ENCODE measurements at regions not wholly inside any gene's neighbourhood (a gene's known extent, or its start where the extent isn't known, plus 50 kb on each side); places are given as distances from the start of the nearest gene placed in this dataset.

DNA sequence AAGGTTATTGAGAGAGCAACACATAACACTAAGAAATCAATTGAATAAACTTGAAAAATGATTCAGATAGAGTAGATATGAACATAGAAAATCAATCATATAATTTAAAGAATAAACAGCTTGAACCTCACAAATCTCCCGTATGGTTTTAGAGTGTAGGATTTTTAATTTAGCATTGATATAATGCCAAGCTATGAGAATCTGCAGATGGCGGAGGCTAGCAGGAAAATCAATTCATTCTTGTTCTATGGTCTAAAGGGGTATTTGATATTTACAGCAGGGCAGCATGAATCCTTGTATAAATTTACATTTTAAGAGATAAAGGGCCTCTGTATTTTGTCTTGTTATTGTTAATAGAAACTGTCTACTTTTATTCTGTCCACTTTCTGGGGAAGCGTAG, 797.0 kb downstream of the GALR1 start:
- no peaks in the 10 kb centered on the region for H3K36me3 ChIP-seq (ENCODE audit: control insufficient read depth, insufficient read depth, low read length)
- no peaks in the 10 kb centered on the region for H3K9me3 ChIP-seq (ENCODE audit: control insufficient read depth, low read length)
- no peak overlapping the region for H3K4me3 ChIP-seq (ENCODE audit: extremely low read depth, insufficient read depth, low read length, poor library complexity, severe bottlenecking)
- no peak overlapping the region for H3K27ac ChIP-seq (ENCODE audit: low read depth, low read length, severe bottlenecking)
- no peaks in the 10 kb centered on the region for H3K4me1 ChIP-seq (ENCODE audit: control insufficient read depth, insufficient read depth, low read length, poor library complexity, severe bottlenecking)
- 60 to 80% methylated on average over 1 to 2 of the region's 3 CpGs for WGBS, 2 experiments (ENCODE audit: insufficient coverage in 2 of 2)

DNA sequence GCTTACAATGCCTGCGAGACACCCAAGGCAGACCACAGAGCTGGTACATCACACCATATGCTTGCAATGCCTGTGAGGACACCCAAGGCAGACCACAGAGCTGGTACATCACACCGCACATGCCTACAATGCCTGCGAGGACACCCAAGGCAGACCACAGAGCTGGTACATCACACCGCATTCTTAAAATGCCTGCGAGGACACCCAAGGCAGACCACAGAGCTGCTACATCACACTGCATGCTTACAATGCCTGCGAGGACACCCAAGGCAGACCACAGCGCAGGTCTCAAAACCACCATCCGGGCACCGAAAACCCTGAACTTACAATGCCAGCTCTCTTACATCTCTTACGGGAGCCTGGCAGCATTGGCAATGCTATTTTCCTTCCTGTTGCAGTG, 799.6 kb downstream of the GALR1 start:
- Histone ChIP-seq H3K27ac (ENCODE audit: low read depth, low read length, severe bottlenecking) (no peak overlapping the region), H3K4me3 (ENCODE audit: extremely low read depth, insufficient read depth, low read length, poor library complexity, severe bottlenecking) (no peak overlapping the region), H3K4me1 (ENCODE audit: control insufficient read depth, insufficient read depth, low read length, poor library complexity, severe bottlenecking) (no peaks in the 10 kb centered on the region), H3K9me3 (ENCODE audit: control insufficient read depth, low read length) (no peaks in the 10 kb centered on the region), H3K36me3 (ENCODE audit: control insufficient read depth, insufficient read depth, low read length) (no peaks in the 10 kb centered on the region)
- WGBS, 2 experiments (ENCODE audit: insufficient coverage in 2 of 2), result 79 to 95% methylated on average over 4 to 9 of the region's 10 CpGs

- Histone ChIP-seq H3K9me3 (ENCODE audit: control insufficient read depth, low read length) (no peaks in the 10 kb centered on the region), H3K36me3 (ENCODE audit: control insufficient read depth, insufficient read depth, low read length) (no peaks in the 10 kb centered on the region), H3K4me1 (ENCODE audit: control insufficient read depth, insufficient read depth, low read length, poor library complexity, severe bottlenecking) (no peaks in the 10 kb centered on the region), H3K4me3 (ENCODE audit: extremely low read depth, insufficient read depth, low read length, poor library complexity, severe bottlenecking) (no peak overlapping the region), H3K27ac (ENCODE audit: low read depth, low read length, severe bottlenecking) (no peak overlapping the region)
- 83 to 88% methylated on average over 1 to 3 of the region's 6 CpGs for WGBS, 2 experiments (ENCODE audit: insufficient coverage in 2 of 2)
Observed at GRCh38 chr18:78054801-78055200, 805.2 kb downstream of the GALR1 start.

- WGBS, 2 experiments (ENCODE audit: insufficient coverage in 2 of 2), result 100% methylated on average over 1 of the region's 2 CpGs; no CpG with 5 or more reads in 1 of the 2 experiments
- Histone ChIP-seq H3K4me3 (ENCODE audit: extremely low read depth, insufficient read depth, low read length, poor library complexity, severe bottlenecking) (no peak overlapping the region), H3K27ac (ENCODE audit: low read depth, low read length, severe bottlenecking) (no peak overlapping the region), H3K4me1 (ENCODE audit: control insufficient read depth, insufficient read depth, low read length, poor library complexity, severe bottlenecking) (no peaks in the 10 kb centered on the region), H3K9me3 (ENCODE audit: control insufficient read depth, low read length) (no peaks in the 10 kb centered on the region), H3K36me3 (ENCODE audit: control insufficient read depth, insufficient read depth, low read length) (no peaks in the 10 kb centered on the region)
Observed at GRCh38 chr18:78056011-78056410, 806.4 kb downstream of the GALR1 start.

- Histone ChIP-seq H3K9me3 (ENCODE audit: control insufficient read depth, low read length) (no peaks in the 10 kb centered on the region), H3K36me3 (ENCODE audit: control insufficient read depth, insufficient read depth, low read length) (no peaks in the 10 kb centered on the region), H3K4me1 (ENCODE audit: control insufficient read depth, insufficient read depth, low read length, poor library complexity, severe bottlenecking) (no peaks in the 10 kb centered on the region), H3K4me3 (ENCODE audit: extremely low read depth, insufficient read depth, low read length, poor library complexity, severe bottlenecking) (no peak overlapping the region), H3K27ac (ENCODE audit: low read depth, low read length, severe bottlenecking) (no peak overlapping the region)
- WGBS, 2 experiments (ENCODE audit: insufficient coverage in 2 of 2), result 85 to 90% methylated on average over 10 to 11 of the region's 13 CpGs
Observed at GRCh38 chr18:78069784-78070664, 820.4 kb downstream of the GALR1 start.

DNA sequence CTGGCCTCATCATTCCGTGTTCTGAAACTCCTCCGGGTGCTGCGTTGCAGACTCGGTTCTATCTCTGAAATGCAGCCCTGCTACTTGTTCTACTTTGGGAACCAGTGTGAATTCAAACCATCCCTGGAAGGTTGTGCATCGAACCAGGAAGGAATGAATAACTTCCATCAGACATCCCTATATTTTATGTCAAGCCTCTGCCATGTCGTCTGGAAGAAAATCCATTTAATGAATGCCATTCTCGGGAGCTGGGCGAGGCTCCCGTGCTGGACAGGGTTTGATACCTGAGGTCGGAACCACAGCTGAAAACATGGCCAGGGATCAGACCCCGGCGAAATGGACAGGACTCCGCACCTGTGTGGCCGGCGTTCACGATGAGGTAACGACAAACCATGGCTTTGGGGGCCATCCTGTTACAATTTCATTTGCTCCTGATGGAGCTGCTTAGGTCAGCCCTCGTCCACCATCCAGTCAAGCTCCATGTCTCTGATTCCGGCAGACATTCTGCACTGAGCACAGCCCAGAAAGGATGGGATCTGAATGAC, 821.6 kb downstream of the GALR1 start:
- no peak overlapping the region for H3K27ac ChIP-seq (ENCODE audit: low read depth, low read length, severe bottlenecking)
- H3K36me3 ChIP-seq (ENCODE audit: control insufficient read depth, insufficient read depth, low read length), result no peaks in the 10 kb centered on the region
- H3K9me3 ChIP-seq (ENCODE audit: control insufficient read depth, low read length), result no peaks in the 10 kb centered on the region
- no peaks in the 10 kb centered on the region for H3K4me1 ChIP-seq (ENCODE audit: control insufficient read depth, insufficient read depth, low read length, poor library complexity, severe bottlenecking)
- H3K4me3 ChIP-seq (ENCODE audit: extremely low read depth, insufficient read depth, low read length, poor library complexity, severe bottlenecking), result no peak overlapping the region
- 85 to 89% methylated on average over 19 of the region's 19 CpGs for WGBS, 2 experiments (ENCODE audit: insufficient coverage in 2 of 2)

DNA sequence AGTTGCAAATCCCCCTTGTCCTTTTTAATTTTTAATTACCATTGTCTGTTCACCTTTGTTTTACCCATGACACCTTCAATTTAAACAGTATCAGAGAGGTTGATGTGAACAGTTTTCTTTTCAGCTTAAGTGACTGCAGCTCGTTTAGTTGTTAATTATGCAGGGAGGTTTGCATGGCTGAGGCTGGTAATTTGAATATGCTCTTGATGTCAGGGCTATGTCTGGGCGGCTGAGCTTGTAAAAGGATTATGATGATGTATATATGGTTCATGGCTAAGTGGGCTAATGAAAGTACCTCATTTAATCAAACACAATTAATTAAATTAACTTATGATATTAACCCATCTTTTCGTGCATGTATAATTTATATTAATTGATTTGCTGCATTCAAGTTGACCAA, 822.1 kb downstream of the GALR1 start:
- H3K36me3 ChIP-seq (ENCODE audit: control insufficient read depth, insufficient read depth, low read length), result no peaks in the 10 kb centered on the region
- no peaks in the 10 kb centered on the region for H3K9me3 ChIP-seq (ENCODE audit: control insufficient read depth, low read length)
- 60 to 83% methylated on average over 1 of the region's 3 CpGs for WGBS, 2 experiments (ENCODE audit: insufficient coverage in 2 of 2)
- H3K4me3 ChIP-seq (ENCODE audit: extremely low read depth, insufficient read depth, low read length, poor library complexity, severe bottlenecking), result no peak overlapping the region
- H3K4me1 ChIP-seq (ENCODE audit: control insufficient read depth, insufficient read depth, low read length, poor library complexity, severe bottlenecking), result no peaks in the 10 kb centered on the region
- H3K27ac ChIP-seq (ENCODE audit: low read depth, low read length, severe bottlenecking), result no peak overlapping the region

DNA sequence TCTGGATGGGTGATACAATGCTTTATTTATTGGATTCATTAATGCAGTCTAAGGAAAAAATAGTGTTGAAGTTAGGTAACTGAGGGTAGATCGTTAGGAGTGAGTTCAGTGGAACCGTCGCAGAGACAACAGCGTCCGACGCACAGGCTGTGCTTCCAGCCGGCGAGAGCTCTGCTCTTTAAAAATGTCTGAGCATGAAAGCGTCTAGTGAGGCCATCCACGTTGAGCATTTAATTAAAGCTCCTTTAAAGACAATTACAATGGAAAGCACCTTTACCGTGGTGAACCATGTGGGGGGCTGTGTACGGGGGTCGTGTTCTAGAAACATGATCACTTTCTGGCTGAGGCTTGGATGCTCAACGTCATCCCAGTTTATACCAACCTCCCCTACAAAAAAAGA, 822.7 kb downstream of the GALR1 start:
- WGBS, 2 experiments (ENCODE audit: insufficient coverage in 2 of 2), result 95 to 99% methylated on average over 9 to 14 of the region's 14 CpGs

GRCh38 chr18:78073275-78073674, 823.6 kb downstream of the GALR1 start:
- Histone ChIP-seq H3K4me3 (ENCODE audit: extremely low read depth, insufficient read depth, low read length, poor library complexity, severe bottlenecking) (no peak overlapping the region), H3K36me3 (ENCODE audit: control insufficient read depth, insufficient read depth, low read length) (no peaks in the 10 kb centered on the region), H3K27ac (ENCODE audit: low read depth, low read length, severe bottlenecking) (no peak overlapping the region), H3K9me3 (ENCODE audit: control insufficient read depth, low read length) (no peaks in the 10 kb centered on the region), H3K4me1 (ENCODE audit: control insufficient read depth, insufficient read depth, low read length, poor library complexity, severe bottlenecking) (no peaks in the 10 kb centered on the region)
- 75 to 80% methylated on average over 2 of the region's 5 CpGs for WGBS, 2 experiments (ENCODE audit: insufficient coverage in 2 of 2)

More for the DNA sequence above, 822.7 kb downstream of the GALR1 start:
- H3K4me1 ChIP-seq (ENCODE audit: control insufficient read depth, insufficient read depth, low read length, poor library complexity, severe bottlenecking), result no peaks in the 10 kb centered on the region
- no peaks in the 10 kb centered on the region for H3K9me3 ChIP-seq (ENCODE audit: control insufficient read depth, low read length)
- no peaks in the 10 kb centered on the region for H3K36me3 ChIP-seq (ENCODE audit: control insufficient read depth, insufficient read depth, low read length)
- H3K4me3 ChIP-seq (ENCODE audit: extremely low read depth, insufficient read depth, low read length, poor library complexity, severe bottlenecking), result no peak overlapping the region
- H3K27ac ChIP-seq (ENCODE audit: low read depth, low read length, severe bottlenecking), result no peak overlapping the region

- H3K36me3 ChIP-seq (ENCODE audit: control insufficient read depth, insufficient read depth, low read length), result no peaks in the 10 kb centered on the region
- no peak overlapping the region for H3K4me3 ChIP-seq (ENCODE audit: extremely low read depth, insufficient read depth, low read length, poor library complexity, severe bottlenecking)
- no peaks in the 10 kb centered on the region for H3K9me3 ChIP-seq (ENCODE audit: control insufficient read depth, low read length)
- no peaks in the 10 kb centered on the region for H3K4me1 ChIP-seq (ENCODE audit: control insufficient read depth, insufficient read depth, low read length, poor library complexity, severe bottlenecking)
- no peak overlapping the region for H3K27ac ChIP-seq (ENCODE audit: low read depth, low read length, severe bottlenecking)
- 59 to 69% methylated on average over 9 to 10 of the region's 12 CpGs for WGBS, 2 experiments (ENCODE audit: insufficient coverage in 2 of 2)
Observed at GRCh38 chr18:78074400-78075020, 824.9 kb downstream of the GALR1 start.

DNA sequence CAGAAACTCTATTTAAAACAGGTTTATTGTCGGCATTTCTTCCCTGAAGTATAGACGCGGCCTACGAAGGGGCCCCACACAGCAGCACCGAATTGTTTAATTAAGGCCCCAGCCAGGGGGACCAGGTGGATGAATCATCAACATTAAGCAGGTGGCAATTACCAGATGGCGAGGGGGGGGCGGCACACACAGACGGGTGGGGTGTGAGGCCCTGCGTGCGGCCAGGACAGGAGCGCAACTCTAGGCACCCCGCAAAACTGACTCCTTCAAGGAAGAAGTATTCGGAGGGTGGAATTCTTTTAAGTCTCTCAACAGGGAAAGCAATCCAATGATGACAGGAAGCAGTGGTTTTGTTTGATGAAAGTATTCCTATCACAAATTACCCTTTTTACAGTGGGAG, 830.4 kb downstream of the GALR1 start:
- Histone ChIP-seq H3K27ac (ENCODE audit: low read depth, low read length, severe bottlenecking) (no peak overlapping the region), H3K4me3 (ENCODE audit: extremely low read depth, insufficient read depth, low read length, poor library complexity, severe bottlenecking) (no peak overlapping the region), H3K36me3 (ENCODE audit: control insufficient read depth, insufficient read depth, low read length) (no peaks in the 10 kb centered on the region), H3K4me1 (ENCODE audit: control insufficient read depth, insufficient read depth, low read length, poor library complexity, severe bottlenecking) (peaks cover 4% of the 10 kb centered on the region), H3K9me3 (ENCODE audit: control insufficient read depth, low read length) (no peaks in the 10 kb centered on the region)
- WGBS, 2 experiments (ENCODE audit: insufficient coverage in 2 of 2), result 90 to 92% methylated on average over 12 to 13 of the region's 13 CpGs

Measured in mesodermal cell (in vitro differentiated cells).